Activated T-helper 2 cell treated with anti-CD3 and anti-CD28 coated beads, Interferon-gamma antibody, Interleukin-2, Interleukin-4, amounts not matched to agents 10 μg/mL and 5 μg/mL and 100 μg/mL, durations not matched to agents 14 hours and 24 hours and 36 hours (primary cell): ENCODE measurements at regions not wholly inside any gene's neighbourhood (a gene's known extent, or its start where the extent isn't known, plus 50 kb on each side); places are given as distances from the start of the nearest gene placed in this dataset.

Source experiments
- DNase-seq: peaks from one replicate; pipeline ENCODE4 v3.0.0; 2021; ENCODE audit warnings: low spot score
- H3K27ac Mint-ChIP-seq: one replicate; pipeline ENCODE4 v1.8.0; 2021; ENCODE audit warnings: mixed read lengths
- H3K27me3 Mint-ChIP-seq: one replicate; pipeline ENCODE4 v1.8.0; 2021; ENCODE audit warnings: low read depth, mixed read lengths
- H3K36me3 Mint-ChIP-seq: one replicate; pipeline ENCODE4 v1.8.0; 2021; ENCODE audit warnings: low read depth, mixed read lengths
- H3K4me1 Mint-ChIP-seq: one replicate; pipeline ENCODE4 v1.8.0; 2021; ENCODE audit warnings: low read depth, mixed read lengths
- H3K4me3 Mint-ChIP-seq: one replicate; pipeline ENCODE4 v1.8.0; 2021; ENCODE audit warnings: low read depth, mild to moderate bottlenecking, moderate library complexity, mixed read lengths
- H3K9me3 Mint-ChIP-seq: one replicate; pipeline ENCODE4 v1.8.0; 2021; ENCODE audit warnings: mixed read lengths
- intact Hi-C: fragments of 100-400 bp; cut with micrococcal nuclease; formaldehyde crosslinking; loops from one replicate; pipeline ENCODE4 v1.15.1; 2023

GRCh38 chr17:53387745-53388144, 435.0 kb upstream of the KIF2B start:
- peaks cover 14% of the 10 kb centered on the region for H3K9me3 Mint-ChIP-seq
- no peaks in the 10 kb centered on the region for H3K36me3 Mint-ChIP-seq
- H3K27ac Mint-ChIP-seq: no peak overlapping the region
- DNase-seq: no peak
- H3K4me3 Mint-ChIP-seq: no peak overlapping the region
- H3K27me3 Mint-ChIP-seq: no peaks in the 10 kb centered on the region
- H3K4me1 Mint-ChIP-seq: no peaks in the 10 kb centered on the region
- intact Hi-C loops: no loop called here

GRCh38 chr17:53353919-53354351, 468.8 kb upstream of the KIF2B start:
- intact Hi-C loops: no loop called here
- peaks cover 42% of the 10 kb centered on the region for H3K9me3 Mint-ChIP-seq
- H3K27ac Mint-ChIP-seq: no peak overlapping the region
- H3K4me3 Mint-ChIP-seq: no peak overlapping the region
- no peaks in the 10 kb centered on the region for H3K27me3 Mint-ChIP-seq
- no peaks in the 10 kb centered on the region for H3K36me3 Mint-ChIP-seq
- no peak for DNase-seq
- H3K4me1 Mint-ChIP-seq: no peaks in the 10 kb centered on the region

GRCh38 chr17:53344778-53345177, 477.9 kb upstream of the KIF2B start:
- Mint-ChIP-seq H3K27me3 (no peaks in the 10 kb centered on the region), H3K4me3 (no peak overlapping the region), H3K9me3 (peaks cover 52% of the 10 kb centered on the region), H3K36me3 (no peaks in the 10 kb centered on the region), H3K27ac (no peak overlapping the region), H3K4me1 (no peaks in the 10 kb centered on the region)
- no peak for DNase-seq
- intact Hi-C loops: no loop called here

GRCh38 chr17:53336281-53336680, 486.4 kb upstream of the KIF2B start:
- Mint-ChIP-seq H3K9me3 (peaks cover 69% of the 10 kb centered on the region), H3K27ac (no peak overlapping the region), H3K27me3 (no peaks in the 10 kb centered on the region), H3K4me1 (no peaks in the 10 kb centered on the region), H3K4me3 (no peak overlapping the region), H3K36me3 (no peaks in the 10 kb centered on the region)
- intact Hi-C loops: no loop called here
- no peak for DNase-seq

- H3K27ac Mint-ChIP-seq: no peak overlapping the region
- H3K4me3 Mint-ChIP-seq: no peak overlapping the region
- DNase-seq: no peak
- intact Hi-C loops: no loop called here
- no peaks in the 10 kb centered on the region for H3K27me3 Mint-ChIP-seq
- no peaks in the 10 kb centered on the region for H3K4me1 Mint-ChIP-seq
- no peaks in the 10 kb centered on the region for H3K36me3 Mint-ChIP-seq
- H3K9me3 Mint-ChIP-seq: peaks cover 63% of the 10 kb centered on the region
Observed at GRCh38 chr17:53335443-53335842, 487.3 kb upstream of the KIF2B start.

- peaks cover 49% of the 10 kb centered on the region for H3K9me3 Mint-ChIP-seq
- H3K4me3 Mint-ChIP-seq: no peak overlapping the region
- no peaks in the 10 kb centered on the region for H3K27me3 Mint-ChIP-seq
- intact Hi-C loops: no loop called here
- DNase-seq: no peak
- no peaks in the 10 kb centered on the region for H3K4me1 Mint-ChIP-seq
- no peak overlapping the region for H3K27ac Mint-ChIP-seq
- no peaks in the 10 kb centered on the region for H3K36me3 Mint-ChIP-seq
Observed at GRCh38 chr17:53330756-53331155, 492.0 kb upstream of the KIF2B start.

GRCh38 chr17:53321651-53322050, 501.1 kb upstream of the KIF2B start:
- Mint-ChIP-seq H3K27me3 (no peaks in the 10 kb centered on the region), H3K4me1 (no peaks in the 10 kb centered on the region)

GRCh38 chr17:53319947-53320346, 502.8 kb upstream of the KIF2B start:
- Mint-ChIP-seq H3K4me3 (no peak overlapping the region), H3K4me1 (no peaks in the 10 kb centered on the region)
- intact Hi-C loops: no loop called here

More at GRCh38 chr17:53321651-53322050, 501.1 kb upstream of the KIF2B start:
- intact Hi-C loops: no loop called here
- H3K4me3 Mint-ChIP-seq: no peak overlapping the region
- H3K27ac Mint-ChIP-seq: no peak overlapping the region
- peaks cover 41% of the 10 kb centered on the region for H3K9me3 Mint-ChIP-seq
- DNase-seq: no peak
- H3K36me3 Mint-ChIP-seq: no peaks in the 10 kb centered on the region

GRCh38 chr17:53316988-53317387, 505.7 kb upstream of the KIF2B start:
- no peak overlapping the region for H3K4me3 Mint-ChIP-seq
- H3K9me3 Mint-ChIP-seq: peaks cover 17% of the 10 kb centered on the region
- H3K27ac Mint-ChIP-seq: no peak overlapping the region
- no peak for DNase-seq
- no peaks in the 10 kb centered on the region for H3K36me3 Mint-ChIP-seq
- H3K27me3 Mint-ChIP-seq: no peaks in the 10 kb centered on the region
- no peaks in the 10 kb centered on the region for H3K4me1 Mint-ChIP-seq
- intact Hi-C loops: no loop called here

More at GRCh38 chr17:53319947-53320346, 502.8 kb upstream of the KIF2B start:
- peaks cover 36% of the 10 kb centered on the region for H3K9me3 Mint-ChIP-seq
- H3K27me3 Mint-ChIP-seq: no peaks in the 10 kb centered on the region
- DNase-seq: no peak
- H3K27ac Mint-ChIP-seq: no peak overlapping the region
- H3K36me3 Mint-ChIP-seq: no peaks in the 10 kb centered on the region

- Mint-ChIP-seq H3K27me3 (no peaks in the 10 kb centered on the region), H3K36me3 (no peaks in the 10 kb centered on the region), H3K4me3 (no peak overlapping the region), H3K9me3 (peaks cover 16% of the 10 kb centered on the region), H3K27ac (no peak overlapping the region), H3K4me1 (no peaks in the 10 kb centered on the region)
- intact Hi-C loops: no loop called here
- no peak for DNase-seq
Observed at GRCh38 chr17:53316073-53316472, 506.7 kb upstream of the KIF2B start.

- no peak overlapping the region for H3K27ac Mint-ChIP-seq
- H3K4me3 Mint-ChIP-seq: no peak overlapping the region
- no peaks in the 10 kb centered on the region for H3K36me3 Mint-ChIP-seq
- peaks cover 26% of the 10 kb centered on the region for H3K9me3 Mint-ChIP-seq
- no peaks in the 10 kb centered on the region for H3K4me1 Mint-ChIP-seq
- no peaks in the 10 kb centered on the region for H3K27me3 Mint-ChIP-seq
- intact Hi-C loops: no loop called here
- no peak for DNase-seq
Observed at GRCh38 chr17:53314521-53314920, 508.2 kb upstream of the KIF2B start.

- no peak for DNase-seq
- no peaks in the 10 kb centered on the region for H3K27me3 Mint-ChIP-seq
- H3K36me3 Mint-ChIP-seq: no peaks in the 10 kb centered on the region
- intact Hi-C loops: no loop called here
- no peak overlapping the region for H3K27ac Mint-ChIP-seq
- H3K4me1 Mint-ChIP-seq: no peaks in the 10 kb centered on the region
- H3K4me3 Mint-ChIP-seq: no peak overlapping the region
- peaks cover 33% of the 10 kb centered on the region for H3K9me3 Mint-ChIP-seq
Observed at GRCh38 chr17:53313746-53314145, 509.0 kb upstream of the KIF2B start.

- Mint-ChIP-seq H3K36me3 (no peaks in the 10 kb centered on the region), H3K27me3 (no peaks in the 10 kb centered on the region), H3K4me1 (no peaks in the 10 kb centered on the region), H3K27ac (no peak overlapping the region), H3K4me3 (no peak overlapping the region), H3K9me3 (peaks cover 9% of the 10 kb centered on the region)
- intact Hi-C loops: no loop called here
- DNase-seq: no peak
Observed at GRCh38 chr17:53278466-53278865, 544.3 kb upstream of the KIF2B start.

- Mint-ChIP-seq H3K27ac (no peak overlapping the region), H3K4me1 (no peaks in the 10 kb centered on the region), H3K4me3 (no peak overlapping the region), H3K27me3 (no peaks in the 10 kb centered on the region), H3K9me3 (peaks cover 12% of the 10 kb centered on the region), H3K36me3 (no peaks in the 10 kb centered on the region)
- intact Hi-C loops: no loop called here
- DNase-seq: no peak
Observed at GRCh38 chr17:53273126-53273525, 549.6 kb upstream of the KIF2B start.
